Transverse colon (tissue), 4 donors: ENCODE measurements at regions not wholly inside any gene's neighbourhood (a gene's known extent, or its start where the extent isn't known, plus 50 kb on each side); places are given as distances from the start of the nearest gene placed in this dataset.

Experiments used
- POLR2AphosphoS5 ChIP-seq, 3 donors: sonication (generic); formaldehyde crosslinking; IDR thresholded peaks; one replicate each; pipeline ENCODE4 v1.6.1; 2016; ENCODE audit warnings: antibody characterized with exemption in 3 of 3
- TF ChIP-seq, protein P1 (sequence below), 5 experiments: fragments of 200-600 bp in 3 of 5; fragments of 450-650 bp in 2 of 5; sonication (generic) in 3 of 5; IDR thresholded peaks; 1 replicate in 2 of 5; 2 replicates in 3 of 5; pipeline ENCODE4 v1.5.1; 2016 to 2017; ENCODE audit warnings: antibody characterized with exemption in 5 of 5, inconsistent platforms in 3 of 5, mild to moderate bottlenecking in 2 of 5, moderate library complexity in 1 of 5

DNA sequence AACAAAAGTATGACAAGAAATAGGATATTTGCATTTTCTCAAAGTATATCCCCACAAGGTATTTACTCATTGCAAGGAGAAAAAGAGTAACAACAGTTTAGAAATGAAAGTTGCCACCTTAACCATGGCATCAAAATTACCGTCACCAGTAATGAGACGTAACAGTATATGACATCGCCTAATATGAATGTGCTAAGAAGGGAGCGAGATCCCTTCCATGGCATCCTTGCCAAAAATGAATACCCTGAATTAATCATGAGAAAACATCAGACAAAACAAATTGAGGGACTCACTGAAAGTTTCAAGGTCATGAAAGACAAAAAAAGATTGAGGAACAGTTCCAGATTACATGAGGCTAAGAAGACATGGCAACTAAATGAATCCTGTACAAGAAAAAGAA lies 78.9 kb upstream of the MROH9 start:
- TF ChIP-seq, protein P1, sequence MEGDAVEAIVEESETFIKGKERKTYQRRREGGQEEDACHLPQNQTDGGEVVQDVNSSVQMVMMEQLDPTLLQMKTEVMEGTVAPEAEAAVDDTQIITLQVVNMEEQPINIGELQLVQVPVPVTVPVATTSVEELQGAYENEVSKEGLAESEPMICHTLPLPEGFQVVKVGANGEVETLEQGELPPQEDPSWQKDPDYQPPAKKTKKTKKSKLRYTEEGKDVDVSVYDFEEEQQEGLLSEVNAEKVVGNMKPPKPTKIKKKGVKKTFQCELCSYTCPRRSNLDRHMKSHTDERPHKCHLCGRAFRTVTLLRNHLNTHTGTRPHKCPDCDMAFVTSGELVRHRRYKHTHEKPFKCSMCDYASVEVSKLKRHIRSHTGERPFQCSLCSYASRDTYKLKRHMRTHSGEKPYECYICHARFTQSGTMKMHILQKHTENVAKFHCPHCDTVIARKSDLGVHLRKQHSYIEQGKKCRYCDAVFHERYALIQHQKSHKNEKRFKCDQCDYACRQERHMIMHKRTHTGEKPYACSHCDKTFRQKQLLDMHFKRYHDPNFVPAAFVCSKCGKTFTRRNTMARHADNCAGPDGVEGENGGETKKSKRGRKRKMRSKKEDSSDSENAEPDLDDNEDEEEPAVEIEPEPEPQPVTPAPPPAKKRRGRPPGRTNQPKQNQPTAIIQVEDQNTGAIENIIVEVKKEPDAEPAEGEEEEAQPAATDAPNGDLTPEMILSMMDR (IDR thresholded peaks at IDR 0.05), result no peak
- no peak for TF ChIP-seq POLR2AphosphoS5 (IDR thresholded peaks at IDR 0.05)
